ENCODE measurements at regions not wholly inside any gene's neighbourhood (a gene's known extent, or its start where the extent isn't known, plus 50 kb on each side); places are given as distances from the start of the nearest gene placed in this dataset.

- no peak for DNase-seq
Observed at GRCh38 chr2:7552825-7553570, 635.8 kb downstream of the RNF144A start.

DNA sequence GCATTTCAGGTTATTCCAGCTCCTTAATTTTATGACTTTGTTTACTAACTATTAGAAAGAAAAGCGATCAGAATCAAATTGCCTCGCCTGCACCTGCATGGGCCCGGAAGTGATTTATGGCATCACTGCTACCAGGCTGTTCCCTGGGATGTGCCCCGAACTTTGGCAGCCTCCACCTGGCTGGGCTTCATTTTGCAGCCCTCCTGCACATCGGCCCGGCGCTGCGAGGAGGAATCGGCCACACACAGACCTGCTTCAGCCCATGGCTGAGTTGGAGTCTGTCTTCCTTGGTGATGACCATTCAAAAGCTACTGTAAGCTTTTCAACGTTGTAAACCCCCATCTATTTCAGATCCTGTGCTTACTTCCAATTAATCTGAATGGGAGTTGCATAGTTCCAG lies 638.0 kb downstream of the RNF144A start:
- no peak for DNase-seq

DNA sequence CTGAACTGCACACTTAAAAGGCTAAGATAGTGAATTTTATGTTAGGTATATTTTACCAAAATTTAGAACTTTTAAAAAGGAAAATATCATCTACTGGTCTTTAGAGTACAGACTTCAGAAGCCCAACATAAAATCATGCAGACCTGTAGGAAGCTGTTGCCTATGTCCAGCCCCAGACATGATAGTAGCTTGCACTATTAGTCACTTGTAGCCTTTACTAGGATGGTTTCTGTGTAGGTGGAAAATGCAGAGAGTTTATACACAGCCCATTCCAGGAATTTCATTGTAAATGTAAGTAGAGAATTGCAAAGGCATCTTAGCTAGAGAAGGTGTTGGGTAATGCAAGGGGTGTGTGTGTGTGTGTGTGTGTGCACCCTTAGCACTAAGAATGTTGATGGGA lies 640.2 kb downstream of the RNF144A start:
- no peak for DNase-seq

DNA sequence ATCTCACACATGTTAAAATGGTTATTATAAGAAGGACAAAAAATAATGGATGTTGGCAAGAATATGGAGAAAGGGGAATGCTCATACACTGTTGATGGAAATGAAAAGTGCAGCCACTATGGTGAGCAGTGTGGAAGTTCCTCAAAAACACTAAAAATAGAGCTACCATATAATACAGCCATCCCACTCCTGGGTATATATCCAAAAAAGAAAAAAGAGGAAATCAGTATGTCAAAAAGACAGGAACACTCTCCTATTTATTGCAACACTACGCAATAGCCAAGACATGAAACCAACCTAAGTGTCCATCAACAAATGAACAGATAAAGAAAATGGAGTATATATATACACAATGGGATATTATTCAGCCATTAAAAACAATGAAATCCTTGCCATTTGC lies 642.6 kb downstream of the RNF144A start:
- DNase-seq: no peak

DNA sequence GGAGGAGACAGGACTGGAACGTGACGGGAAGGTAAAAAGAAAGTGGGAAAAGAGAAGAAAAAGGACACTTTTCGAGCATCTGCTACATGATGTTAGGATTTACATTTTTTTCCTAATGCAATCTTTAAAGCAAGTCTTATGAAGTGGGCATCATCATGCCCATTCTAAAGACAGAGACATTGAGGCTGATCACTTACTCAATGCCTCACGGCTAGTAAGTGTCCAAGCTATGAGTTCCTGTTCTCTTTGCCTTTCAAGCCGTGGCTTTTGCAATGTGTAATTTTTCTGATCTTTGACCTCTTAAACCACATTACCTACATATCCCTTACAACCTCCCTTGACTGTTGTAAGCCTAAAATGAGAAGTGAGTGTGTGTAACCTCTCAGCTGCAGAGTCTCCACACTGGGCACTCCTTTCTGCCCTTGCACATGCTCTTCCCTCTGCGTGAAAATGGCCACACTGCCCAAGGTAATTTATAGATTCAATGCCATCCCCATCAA lies 649.2 kb downstream of the RNF144A start:
- no peak for DNase-seq

GRCh38 chr2:7567116-7567515 lies 649.9 kb downstream of the RNF144A start:
- peak in 1 of 2 donors; percentile 4 for DNase-seq

DNA sequence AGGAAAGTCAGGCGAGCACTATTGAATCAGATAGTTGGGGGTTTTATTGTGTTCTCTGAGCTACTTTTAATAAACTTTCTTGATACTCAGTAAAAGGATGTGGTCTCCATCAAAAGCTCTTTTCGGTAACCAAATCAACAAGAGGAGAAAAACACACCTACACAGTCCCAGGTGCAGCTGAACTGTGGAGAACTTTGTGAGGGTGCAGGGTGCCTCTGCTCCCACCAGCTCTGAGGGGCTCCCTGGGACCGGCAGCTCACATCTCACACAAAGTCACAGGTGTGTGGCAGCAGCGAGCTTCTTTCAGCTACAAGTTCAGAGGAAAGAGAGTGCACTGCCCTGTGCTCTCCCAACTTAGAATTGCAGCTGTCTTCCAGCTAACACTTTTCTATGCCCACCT lies 650.4 kb downstream of the RNF144A start:
- DNase-seq: peak; percentile 49 to 51

DNA sequence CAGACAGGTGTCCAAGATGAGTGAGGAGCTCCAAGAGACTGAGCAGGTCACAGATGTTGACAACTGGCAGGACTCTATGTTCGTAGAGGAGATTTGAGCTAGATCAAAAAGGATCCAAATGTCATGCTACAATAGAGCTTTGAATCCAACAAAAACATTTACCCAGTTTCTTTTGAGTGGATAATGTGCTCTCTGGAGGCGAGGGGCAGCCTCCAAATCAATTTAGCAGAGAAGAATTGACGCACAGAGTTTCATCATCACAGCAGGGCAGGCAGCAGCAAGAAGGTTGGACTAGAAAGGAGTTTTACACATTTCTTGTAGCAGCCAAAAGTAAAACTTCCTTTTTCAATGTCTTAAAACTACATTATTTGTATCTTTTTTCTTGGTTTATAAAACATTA lies 653.0 kb downstream of the RNF144A start:
- no peak for DNase-seq

DNA sequence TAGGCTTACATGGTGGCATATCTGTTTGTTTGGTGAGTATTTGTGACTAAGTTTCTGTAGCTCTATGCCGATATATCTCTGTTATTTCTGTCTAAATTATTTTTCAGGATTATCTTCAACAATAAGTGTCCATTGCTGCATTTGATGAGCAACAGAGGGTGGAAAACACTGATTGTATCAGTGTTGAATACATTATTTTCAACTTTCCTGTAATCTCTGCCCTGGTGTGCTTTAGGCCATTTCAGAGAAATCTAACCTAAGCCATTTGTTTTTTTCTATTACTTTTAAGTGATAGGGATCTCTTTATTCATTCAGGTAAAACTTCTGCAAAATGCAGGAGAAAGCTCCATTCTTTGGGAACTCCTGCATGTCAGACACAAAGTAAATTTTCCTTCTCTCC lies 654.5 kb downstream of the RNF144A start:
- no peak for DNase-seq

DNA sequence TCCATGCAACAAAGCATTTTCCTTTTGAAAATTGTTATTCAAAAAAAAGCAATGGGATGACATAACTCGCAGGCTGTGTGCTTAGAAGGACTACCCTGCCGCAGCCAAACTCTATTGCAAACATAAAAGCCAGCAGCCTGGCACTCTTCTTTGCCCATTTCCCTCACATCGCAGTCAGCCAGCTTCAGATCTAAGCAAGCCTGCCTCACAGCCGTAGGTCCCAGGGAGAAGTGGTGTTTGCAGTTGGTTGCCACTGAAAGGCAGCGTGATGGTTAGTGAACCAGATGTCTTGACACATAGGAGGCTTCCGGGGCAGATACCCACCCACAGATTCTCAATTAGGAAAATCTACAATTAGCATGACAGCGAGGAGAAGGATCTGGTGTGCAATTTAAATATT lies 655.2 kb downstream of the RNF144A start:
- peak in 1 of 2 donors; percentile 10 for DNase-seq

GRCh38 chr2:7573166-7573825 lies 656.1 kb downstream of the RNF144A start:
- DNase-seq: no peak

DNA sequence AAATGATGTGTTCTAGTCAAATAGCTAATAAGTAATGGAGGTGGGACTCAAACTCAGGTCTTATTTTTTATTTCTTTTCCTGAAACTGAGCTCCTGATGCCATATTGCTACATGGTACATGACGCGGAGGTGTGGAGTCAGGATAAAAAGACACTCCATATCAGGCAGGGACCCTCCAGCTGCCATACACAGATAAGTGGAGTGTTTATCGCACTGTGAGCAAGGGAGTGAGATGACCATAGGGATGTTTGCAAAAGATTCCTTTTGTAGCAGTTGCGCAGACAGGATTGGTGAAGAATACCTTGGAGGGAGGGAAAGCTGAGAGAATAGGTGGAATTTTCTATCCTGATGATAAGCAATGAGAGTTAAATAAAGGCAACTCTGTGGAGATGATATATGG lies 657.2 kb downstream of the RNF144A start:
- DNase-seq: no peak

GRCh38 chr2:7577769-7578168 lies 660.6 kb downstream of the RNF144A start:
- no peak for DNase-seq

GRCh38 chr2:7584017-7584416 lies 666.8 kb downstream of the RNF144A start:
- no peak for DNase-seq

DNA sequence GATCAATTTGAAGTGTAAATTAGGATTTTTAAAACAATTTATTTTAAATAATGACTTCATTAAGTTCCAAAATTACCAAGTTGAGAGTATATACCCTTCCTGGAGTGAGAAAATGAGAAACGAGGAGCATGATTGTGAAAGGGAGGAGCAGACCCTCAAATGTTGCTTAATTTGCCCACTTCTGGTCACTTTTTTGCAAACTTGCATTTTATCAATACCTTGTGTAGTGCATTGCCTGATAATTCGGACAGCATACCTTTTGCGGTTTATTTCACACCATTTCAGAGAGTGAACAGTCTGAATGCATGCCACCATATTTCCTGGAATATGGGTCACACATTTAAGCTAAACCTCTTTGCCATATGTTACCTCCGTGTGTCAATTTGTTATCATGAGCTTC lies 669.7 kb downstream of the RNF144A start:
- no peak for DNase-seq

GRCh38 chr2:7588295-7588694 lies 671.1 kb downstream of the RNF144A start:
- DNase-seq: no peak

GRCh38 chr2:7592618-7593140 lies 675.5 kb downstream of the RNF144A start:
- no peak for DNase-seq

- no peak for DNase-seq
Observed at GRCh38 chr2:7593360-7593759, 676.1 kb downstream of the RNF144A start.

DNA sequence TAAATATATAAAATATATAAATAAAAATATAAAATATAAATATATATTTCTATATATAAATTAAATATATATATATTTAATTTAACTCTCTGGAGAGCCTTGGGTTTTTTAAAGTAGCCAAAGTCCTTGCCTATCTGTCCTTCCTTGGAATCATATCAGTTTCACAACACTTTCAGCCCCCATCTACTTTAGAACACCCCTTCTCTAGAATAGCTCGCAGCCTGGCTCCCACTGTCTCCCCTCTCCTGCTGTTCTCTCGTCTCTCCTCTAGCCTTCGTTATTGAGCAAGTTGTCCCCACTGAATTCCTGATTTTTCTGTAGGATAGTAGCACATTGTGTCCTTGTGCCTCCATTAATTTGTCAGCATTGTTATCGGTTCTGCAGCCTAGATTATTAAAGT lies 677.0 kb downstream of the RNF144A start:
- no peak for DNase-seq

GRCh38 chr2:7595206-7595605 lies 678.0 kb downstream of the RNF144A start:
- no peak for DNase-seq

GRCh38 chr2:7598402-7598801 lies 681.2 kb downstream of the RNF144A start:
- DNase-seq: no peak

GRCh38 chr2:7599462-7600258 lies 682.4 kb downstream of the RNF144A start:
- DNase-seq: no peak

- DNase-seq: no peak
Observed at GRCh38 chr2:7601990-7602389, 684.8 kb downstream of the RNF144A start.
